Sigmoid colon (tissue), 4 donors: ENCODE measurements at regions not wholly inside any gene's neighbourhood (a gene's known extent, or its start where the extent isn't known, plus 50 kb on each side); places are given as distances from the start of the nearest gene placed in this dataset.

Source experiments
- CTCF ChIP-seq, 4 experiments: fragments of 450-650 bp in 3 of 4; fragments of 200-600 bp in 1 of 4; IDR thresholded peaks; one replicate each; pipeline ENCODE4 v1.5.1; 2016 to 2019; ENCODE audit warnings: antibody characterized with exemption in 4 of 4, mild to moderate bottlenecking in 3 of 4, moderate library complexity in 2 of 4
- EP300 ChIP-seq, 4 donors: sonication (generic); formaldehyde crosslinking; IDR thresholded peaks; one replicate each; pipeline ENCODE4 v1.6.1; 2017; ENCODE audit warnings: antibody characterized with exemption in 4 of 4
- POLR2A ChIP-seq, 2 donors: fragments of 450-650 bp; IDR thresholded peaks; one replicate each; pipeline ENCODE4 v1.6.1; 2016; ENCODE audit warnings: antibody characterized with exemption in 2 of 2, mild to moderate bottlenecking in 2 of 2, moderate library complexity in 2 of 2

GRCh38 chr9:20240498-20240897 is 381.8 kb downstream of the MLLT3 start:
- TF ChIP-seq CTCF (IDR thresholded peaks at IDR 0.05) (no peak), POLR2A (IDR thresholded peaks at IDR 0.05) (no peak), EP300 (IDR thresholded peaks at IDR 0.05) (no peak)
